ENCODE measurements at regions not wholly inside any gene's neighbourhood (a gene's known extent, or its start where the extent isn't known, plus 50 kb on each side); places are given as distances from the start of the nearest gene placed in this dataset.
A peak's percentile ranks its signal among the peaks of the same experiment; 100 is the strongest.

DNA sequence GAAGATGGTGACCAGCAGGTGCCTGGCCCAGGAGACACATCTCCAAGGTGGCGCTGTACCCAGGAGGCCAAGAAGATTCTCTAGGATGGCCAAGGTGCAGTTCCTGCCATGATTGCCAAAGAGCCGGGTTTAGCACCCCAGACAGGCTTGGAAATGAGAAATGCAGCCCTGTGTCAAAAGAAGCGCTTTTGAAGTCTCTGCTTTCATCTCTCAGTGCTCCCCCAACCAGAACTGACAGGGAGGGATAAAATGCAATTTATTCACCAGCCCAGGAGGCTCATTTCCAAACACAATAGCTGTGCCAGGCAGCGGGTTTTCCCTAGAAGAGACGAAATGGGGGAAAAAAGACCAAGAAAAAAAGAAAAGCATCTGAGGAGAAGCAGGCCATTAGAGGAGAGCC is 195.9 kb upstream of the NCAM1 start:
- no peak for DNase-seq

DNA sequence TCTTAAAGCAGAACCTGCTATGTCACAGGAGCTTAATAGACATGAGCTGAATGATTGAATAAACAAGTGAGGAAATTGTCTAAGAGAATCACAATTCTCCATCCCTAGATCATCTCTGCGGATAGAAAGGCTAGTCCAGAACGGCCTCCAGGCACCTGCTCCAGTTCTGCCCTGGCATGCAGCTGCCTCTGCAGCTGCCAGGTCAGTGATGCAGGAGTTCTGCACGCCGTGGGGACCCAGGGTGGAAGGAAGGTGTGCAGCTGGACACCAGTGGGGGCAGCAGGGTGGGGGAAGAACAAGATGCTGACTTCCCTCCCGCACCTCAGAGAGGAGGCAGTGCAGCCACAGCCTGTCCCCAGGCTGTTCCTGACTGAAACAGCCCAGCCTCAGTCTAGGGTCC is 192.1 kb upstream of the NCAM1 start:
- DNase-seq = no peak

DNA sequence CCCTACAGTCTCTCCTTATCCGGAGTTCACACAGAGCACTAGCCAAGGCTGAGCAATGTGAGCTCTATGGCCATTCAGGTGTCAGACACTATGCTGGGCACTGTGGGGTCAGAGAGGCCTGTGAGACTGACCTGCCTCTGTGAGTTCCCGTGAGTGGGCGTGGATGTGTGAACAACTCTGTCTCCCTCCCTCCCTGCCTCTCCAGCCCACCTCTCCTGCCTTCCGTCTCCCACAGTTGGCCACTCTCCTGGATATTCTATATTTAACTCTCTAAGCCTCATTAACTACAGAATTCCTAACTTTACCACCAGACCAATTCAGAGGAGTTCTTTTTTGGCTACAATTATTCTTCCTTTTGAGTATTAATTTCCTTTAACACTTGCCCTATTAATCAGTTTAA is 191.6 kb upstream of the NCAM1 start:
- no peak for DNase-seq

DNA sequence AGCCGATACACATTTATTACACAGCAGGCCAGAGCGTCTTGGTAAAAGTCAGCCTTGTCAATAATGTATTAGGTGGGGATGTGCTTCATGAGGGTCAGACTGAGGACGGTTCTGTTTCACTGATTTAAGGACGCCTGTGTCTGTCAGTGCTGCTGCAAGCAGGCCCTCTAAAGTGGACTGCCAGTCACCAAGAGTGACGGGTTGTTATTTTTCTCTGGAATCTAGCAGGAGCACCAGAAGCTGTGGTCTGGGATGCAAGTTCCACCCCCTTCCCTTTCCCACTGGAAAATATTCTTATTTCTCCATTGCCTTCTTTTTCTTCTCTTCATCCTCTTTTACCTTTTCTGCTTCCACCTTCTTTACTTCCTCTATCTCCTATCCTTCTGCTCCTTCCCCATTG is 191.2 kb upstream of the NCAM1 start:
- DNase-seq = no peak

DNA sequence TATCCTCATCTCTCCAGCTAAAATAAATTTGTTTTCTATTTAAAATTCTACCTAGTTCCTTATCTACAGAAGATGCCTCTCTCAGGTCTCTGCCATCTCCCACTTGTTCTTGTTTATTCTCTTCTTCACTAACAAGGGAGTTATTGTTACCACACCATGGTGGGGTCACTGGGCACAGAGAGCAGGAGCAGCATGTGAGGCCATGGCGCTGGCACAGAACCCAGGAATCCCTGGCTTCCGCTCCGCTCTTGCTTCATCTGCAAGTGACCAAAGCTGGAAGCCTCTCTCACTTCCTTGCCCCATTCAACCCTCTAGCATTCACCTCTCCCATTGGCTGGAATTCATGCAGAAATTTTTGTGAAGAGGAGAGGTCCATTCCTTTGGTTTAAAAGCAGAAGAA is 190.7 kb upstream of the NCAM1 start:
- DNase-seq = no peak

DNA sequence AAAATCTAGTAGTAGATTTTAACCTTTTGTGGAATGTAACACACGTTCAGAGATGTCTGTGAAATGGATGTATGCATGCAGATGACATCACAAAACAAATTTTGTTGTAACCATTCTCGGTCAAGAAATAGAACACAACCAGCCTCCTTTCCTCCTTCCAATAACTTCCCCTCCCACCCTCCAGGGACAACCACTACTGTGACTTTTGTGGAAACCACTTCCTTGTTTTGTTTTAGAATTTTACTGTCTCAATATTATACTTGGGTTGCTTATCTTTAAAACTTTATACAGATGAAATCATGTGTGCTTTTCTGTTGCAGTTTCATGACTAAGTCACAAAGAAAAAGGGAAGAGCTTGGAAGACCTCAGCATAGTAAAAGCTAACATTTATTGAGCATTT is 189.4 kb upstream of the NCAM1 start:
- no peak for DNase-seq

DNA sequence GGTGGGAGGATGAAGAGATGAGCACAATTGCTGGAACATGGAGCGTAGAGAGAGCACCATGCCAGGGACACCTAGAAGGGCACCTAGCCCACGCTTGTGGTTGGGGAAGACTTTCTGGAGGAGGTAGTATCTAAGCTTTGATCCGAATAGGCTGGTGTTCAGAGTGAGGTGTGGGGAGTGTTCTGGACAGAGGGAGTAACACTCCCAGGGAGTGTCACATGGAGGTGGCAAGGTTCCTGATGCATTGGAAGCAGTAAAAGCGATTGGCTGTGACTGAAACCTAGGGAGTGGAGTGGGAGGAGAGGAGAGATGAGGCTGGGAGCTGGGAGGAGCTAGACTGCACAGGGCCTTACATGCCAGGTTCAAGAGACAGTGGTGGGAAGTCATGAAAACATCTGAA is 188.0 kb upstream of the NCAM1 start:
- DNase-seq = no peak

DNA sequence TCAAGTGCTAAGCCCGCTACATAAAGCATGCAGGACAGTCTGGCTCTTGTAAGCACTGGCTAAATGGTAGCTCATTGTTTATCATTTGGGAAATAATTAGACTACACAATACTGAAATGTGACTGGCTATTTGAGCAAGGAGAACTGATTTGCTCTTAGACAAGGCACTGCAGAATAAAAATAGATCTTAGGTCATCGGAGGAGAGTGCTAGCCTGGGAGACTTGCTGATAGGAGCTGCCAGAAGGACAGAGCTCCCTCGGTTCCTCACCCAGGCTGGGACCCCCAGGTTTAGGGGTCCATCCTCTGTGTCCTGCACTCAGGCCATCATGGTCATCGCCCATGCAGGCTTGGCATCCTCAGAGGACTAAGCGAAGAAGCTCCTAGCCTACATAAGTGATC is 184.4 kb upstream of the NCAM1 start:
- no peak for DNase-seq

DNA sequence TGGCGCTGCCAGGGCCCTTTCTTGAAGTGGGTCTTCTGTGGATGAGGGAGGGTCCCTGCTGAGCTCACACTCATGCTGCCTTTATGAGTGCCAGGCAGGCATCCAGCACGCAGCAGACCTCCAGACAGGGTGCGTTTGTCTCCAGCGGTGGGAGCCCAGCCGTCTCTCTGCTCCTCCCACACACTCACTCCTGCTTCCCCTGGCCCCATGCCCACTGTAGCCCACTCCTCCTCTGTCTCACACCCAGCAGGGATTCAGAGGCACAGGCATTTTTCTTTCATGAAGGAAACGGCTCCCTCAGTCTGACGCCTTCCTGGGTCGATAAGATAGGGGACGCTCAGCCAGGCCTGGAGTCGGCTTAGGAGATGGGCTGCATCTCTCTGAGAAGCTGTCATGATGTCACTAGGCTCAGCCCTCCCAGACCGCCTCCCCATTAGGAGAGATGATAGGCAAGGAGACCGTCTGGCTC is 183.9 kb upstream of the NCAM1 start:
- DNase-seq = peak; percentile 88

DNA sequence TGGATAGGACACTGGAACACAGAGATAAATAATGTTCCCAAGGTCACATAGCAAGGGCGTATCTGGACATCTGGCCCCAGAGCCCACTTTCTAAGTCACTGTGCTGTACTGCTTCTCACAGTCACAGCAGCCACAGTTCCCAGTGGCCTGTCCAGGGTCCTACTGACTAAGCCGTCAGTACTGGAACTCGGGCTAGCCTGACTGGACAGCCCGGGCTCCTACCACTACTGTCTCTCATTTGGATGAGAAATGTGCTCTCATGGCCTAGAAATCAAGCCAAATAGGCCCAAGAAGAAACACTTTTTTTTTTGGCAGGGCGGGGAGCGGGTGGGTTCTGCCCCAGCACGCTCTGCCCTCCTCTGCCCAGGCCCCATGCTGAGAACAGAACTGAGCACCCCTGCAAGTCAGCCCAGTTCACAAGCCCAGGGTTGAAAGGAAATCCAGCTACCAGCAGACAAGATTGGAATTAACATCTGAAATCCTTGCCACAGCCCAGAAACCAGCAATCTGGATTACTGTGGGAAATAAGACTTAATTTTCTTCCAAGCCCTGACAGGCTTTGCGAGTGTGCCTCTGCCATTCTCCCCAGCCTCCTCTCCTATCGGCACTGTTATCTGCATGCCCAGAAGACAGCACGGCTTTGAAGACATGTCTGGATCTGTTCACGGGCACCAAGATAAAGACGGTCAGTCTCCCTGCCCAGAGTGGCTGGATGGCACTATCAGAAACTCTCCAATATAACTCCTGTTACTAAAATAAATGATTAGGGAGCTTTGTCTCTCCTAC is 182.9 kb upstream of the NCAM1 start:
- peak; percentile 26 for DNase-seq

DNA sequence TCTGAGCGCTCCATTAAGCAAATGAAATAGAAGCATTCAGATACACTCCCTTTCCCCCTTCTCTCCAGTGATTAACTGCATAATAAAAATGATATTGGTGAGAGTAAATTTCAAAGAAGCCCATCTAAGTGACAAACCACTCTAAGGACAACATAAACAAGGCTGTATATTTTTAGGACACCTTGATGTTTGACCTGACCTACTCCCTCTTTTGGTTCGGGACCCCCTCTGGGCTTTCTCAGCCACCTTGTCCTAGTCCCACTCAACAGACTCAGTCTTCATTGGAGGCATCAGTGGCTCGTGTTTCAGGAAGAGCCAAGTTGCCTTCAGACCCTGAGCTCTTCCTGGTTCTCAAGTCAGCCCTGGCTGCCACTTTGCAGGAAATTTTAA is 182.3 kb upstream of the NCAM1 start:
- no peak for DNase-seq

DNA sequence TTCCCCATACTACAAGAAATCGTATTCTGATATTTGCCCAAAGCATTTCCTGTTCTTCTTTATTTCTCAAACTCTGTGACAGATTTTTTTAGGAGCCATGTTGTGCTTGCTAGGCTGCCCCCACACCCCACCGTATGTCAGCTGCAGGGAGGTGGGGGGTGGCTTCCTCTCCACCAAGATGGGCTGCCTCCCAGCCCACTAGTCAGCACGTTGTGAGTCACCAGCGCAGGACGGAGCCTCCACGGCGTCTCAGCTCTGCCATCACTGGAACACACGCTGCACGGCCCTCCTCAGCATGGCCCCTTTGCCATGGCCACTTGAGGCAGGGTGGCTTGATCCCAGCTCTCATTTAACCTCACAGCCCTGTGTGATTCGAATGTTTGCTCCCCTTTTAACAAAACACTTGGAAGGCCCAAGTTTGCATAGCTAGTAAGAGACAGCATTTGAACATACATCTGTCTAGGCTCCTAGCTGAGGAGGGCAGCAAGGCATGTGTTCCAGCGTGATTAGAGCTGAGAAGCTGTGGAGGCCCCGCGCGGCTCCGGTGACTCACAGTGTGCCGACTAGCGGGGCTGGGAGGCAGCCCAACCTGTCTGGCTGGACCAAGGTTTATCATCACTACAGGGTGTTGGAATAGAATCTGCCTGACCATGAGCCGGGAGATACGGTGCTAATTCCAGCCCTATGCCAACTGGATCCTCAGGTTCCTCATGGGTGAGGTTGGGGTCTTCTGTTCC is 180.7 kb upstream of the NCAM1 start:
- DNase-seq = no peak

DNA sequence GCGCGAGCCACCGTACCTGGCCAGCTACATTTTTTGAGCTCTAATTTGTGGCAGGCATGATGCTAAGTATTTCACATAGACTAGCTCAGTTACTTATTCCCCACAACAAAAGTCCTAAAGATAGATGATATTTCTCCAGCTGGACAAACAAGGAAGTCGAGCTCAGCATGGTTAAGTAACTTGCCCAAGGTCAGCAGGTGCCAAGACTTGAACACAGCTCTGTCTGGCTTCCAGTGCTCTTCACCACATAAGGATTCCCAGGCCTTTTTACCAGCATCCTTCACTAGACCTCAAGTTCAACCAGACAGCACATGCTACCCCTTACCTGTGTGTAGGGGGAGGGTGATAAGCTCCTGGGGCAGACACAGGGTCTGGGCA is 177.3 kb upstream of the NCAM1 start:
- no peak for DNase-seq

DNA sequence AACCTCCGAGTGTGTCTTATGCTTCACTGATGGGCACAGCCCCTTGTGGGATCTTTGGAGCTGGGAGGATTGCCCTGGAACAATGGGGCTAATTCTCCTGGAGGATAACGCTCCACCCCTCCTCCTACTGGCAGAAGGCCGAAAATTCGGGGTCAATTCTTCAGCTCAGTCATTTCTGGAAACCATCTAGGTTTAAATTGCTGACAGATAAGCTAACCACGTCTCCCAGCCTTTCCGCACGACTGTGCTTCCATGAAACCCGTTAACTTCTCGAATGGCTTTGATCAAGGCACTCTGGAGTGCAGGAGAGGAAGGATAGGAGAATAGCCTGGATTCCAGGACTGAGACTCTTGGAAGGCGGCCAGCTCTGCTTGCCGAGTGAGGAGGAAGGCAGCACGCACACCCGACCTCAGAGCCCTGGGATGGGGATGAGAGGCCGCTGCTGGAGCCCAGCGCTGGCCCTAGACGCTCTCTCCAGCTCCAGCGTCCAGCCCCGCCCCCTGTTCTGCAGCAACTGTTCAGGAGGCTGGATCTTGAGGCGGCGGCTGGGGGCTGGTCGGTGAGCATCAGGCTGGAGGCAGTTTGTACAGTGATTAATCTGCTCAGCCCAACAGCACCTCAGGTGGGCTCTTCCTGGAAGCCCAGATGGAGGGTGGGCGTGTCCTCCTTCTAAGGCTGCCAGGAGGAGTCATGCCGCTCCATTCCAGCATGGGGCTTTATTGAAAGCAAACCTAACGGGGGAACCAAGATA is 176.7 kb upstream of the NCAM1 start:
- DNase-seq = peak; percentile 94

DNA sequence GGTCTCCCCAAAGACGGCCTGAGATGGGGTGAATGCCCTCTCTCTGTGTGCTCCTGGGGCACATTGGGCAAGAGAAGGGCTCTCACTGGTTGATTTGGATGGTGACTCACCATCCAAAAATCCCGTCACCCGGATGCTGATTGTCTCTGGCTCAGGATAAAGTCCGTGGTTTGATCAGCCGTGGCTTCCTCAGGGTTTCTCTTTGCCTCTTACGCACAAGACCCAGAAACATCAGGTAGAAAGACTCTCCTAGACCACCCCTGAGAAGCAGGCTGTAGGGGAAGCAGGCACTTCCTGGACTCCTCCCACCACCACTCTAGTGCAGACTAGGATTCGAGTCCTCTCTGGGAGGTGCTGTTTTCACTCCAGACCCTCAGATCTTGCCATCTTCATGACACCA is 176.1 kb upstream of the NCAM1 start:
- DNase-seq = no peak

DNA sequence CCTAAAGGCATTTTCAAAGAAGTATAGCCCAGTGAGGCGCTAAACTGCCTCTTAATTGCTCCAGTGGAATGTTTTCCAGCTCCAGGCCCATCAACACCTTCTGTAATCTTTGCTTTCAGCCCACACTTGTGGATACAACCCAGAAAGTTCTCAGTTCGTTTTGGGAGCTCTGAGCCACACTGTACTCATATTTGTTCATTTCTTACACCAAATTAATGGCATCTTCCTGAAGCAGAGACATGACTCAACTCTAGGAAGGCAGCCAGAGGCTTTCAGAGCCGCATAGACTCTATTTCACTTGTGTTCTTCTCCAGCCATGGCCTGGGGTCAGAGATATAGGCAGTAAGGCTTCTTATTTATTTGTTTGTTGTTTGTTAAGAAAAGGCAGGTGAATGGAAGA is 175.5 kb upstream of the NCAM1 start:
- no peak for DNase-seq

DNA sequence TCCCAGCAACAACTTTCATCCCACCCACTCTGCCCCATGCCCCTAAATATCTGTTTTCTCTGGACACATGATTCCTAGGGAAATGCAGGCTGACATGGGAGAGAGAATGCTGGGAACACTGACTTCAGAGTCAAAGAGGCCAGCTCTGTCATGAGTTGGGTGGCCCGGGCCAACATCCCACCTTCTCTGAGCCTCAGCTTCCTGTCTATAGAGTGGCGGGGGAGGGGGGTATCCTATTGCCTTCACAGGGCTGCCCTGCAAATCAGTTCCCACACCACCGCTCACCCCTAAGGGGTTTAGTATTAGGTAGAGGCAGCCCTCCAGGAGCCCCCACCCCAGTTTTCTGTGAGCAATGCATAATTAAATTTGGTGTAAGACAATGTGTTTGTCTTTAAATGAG is 175.0 kb upstream of the NCAM1 start:
- DNase-seq = no peak

DNA sequence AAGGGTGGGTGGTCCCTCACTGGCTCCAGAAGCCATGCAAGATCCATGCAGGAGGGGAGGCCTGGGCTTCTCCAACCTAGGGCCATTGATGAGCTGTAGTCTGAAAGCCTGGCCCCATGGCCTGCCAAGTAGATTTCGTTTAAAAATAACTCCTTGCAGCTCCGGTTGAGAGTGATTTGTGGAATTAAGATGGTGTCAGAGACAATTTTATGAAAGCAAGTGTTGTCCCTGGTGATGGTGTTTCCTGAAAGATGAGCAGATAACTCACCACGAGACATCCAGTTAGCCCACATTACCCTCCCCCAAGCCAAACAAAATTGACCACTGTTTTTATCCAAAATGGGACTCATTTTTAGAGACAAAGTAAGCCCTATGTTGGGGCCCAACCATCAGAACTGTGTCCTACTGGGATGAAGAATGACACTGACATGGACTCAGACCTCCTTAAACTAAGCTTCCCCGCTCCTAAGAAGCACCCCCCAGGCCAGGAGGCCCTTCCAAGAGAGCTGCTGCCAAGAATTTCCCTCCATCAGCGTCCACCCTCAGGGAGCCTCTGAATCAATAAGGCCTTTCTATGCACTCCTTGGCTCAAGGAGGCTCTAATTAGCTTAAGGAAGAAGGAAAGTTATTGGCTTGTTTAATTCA is 174.2 kb upstream of the NCAM1 start:
- DNase-seq = no peak

DNA sequence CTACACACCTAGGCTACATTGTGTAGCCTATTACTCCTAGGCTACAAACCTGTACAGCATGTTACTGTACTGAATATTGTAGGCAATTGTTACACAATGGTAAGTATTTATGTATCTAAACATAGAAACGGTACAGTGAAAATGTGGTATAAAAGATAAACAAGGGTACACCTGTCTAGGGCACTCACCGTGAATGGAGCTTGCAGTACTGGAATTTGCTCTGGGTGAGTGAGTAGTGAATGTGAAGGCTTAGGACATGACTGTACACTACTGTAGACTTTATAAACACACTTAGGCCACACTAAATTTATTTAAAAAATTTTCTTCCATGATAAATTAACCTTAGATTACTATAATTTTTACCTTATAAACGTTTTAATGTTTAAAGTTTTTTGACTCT is 171.7 kb upstream of the NCAM1 start:
- DNase-seq = no peak

DNA sequence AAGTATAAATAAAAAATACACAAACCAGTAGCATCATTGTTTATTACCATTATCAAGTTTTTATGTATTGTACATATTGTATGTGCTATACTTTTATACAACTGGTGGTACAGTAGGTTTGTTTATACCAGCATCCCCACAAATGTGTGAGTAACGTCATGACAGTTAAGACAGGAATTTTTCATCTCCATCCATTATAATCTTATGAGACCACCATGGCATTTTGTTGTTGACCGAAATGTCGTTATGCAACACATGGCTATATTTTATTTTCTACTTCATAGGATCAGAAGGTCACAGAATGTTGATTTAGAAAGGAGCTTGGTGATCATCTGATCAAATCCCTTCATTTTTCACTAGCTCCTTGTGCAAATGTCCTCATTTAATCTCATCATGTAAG is 170.9 kb upstream of the NCAM1 start:
- DNase-seq = peak; percentile 16

DNA sequence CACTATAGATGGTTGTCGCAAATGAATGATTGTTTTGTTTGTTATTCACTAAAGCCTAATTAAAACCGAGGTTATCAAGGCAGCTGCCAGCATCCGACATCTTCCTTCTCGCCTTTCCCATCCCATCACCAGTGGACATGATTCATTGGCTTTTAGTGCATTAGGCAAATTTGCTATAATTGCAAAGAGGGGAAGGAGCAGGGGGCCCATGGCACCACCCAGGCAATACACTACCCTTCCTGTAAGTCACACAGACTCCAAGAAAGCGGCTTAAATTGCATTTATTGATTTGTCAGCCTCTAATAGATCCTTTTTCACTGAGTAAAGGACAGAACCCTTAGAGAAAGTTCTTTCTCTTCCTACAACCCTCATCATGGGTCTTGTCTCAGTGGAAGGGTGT is 169.2 kb upstream of the NCAM1 start:
- no peak for DNase-seq

DNA sequence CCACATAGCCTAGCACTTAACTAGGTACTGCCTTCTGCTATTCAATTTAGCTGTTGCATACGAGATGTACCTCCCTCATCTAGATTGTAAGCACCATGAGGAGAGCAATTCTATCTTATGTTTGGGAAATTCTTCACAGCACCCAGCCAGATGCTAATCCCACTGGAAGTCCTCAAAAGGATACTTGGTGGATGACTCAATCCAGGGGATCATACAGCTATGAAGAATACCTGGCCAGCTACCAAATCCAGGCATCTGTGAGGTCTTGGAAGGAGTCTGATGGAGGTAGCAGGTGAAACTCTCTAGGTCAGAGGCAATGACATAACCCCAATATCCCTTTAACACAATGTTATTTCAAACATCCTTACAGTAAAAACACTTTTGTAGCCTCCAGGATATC is 167.8 kb upstream of the NCAM1 start:
- no peak for DNase-seq

DNA sequence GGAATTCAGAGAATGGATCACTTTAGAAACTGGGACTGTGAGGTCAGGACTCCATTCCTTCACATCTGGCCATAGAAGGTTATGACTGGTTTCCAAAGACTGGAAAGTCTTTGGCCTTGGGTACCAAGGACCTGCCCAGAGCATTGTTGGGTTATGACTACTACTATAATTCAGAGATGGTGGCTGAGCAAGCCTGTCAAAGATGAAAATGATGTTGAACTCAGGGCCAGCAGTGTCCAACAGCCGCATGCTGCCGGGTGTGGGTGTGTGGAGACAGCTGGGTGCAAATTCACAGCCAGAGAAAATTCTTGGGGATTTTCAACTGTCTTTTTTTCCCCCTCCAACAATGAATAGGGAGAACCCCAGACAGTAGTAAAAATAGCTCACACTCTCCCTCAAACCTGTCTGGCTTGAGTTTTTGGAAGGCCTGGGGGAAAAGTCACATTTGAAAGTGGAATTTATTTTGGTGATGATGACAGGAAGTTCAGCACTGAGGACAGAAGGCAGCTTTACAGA is 166.8 kb upstream of the NCAM1 start:
- no peak for DNase-seq

Measured in NCI-H82 (cell line).